Tibial nerve (tissue), 3 donors: ENCODE measurements at regions not wholly inside any gene's neighbourhood (a gene's known extent, or its start where the extent isn't known, plus 50 kb on each side); places are given as distances from the start of the nearest gene placed in this dataset.

Source experiments
- POLR2A ChIP-seq, 2 donors: fragments of 450-650 bp; IDR thresholded peaks; one replicate each; pipeline ENCODE4 v1.6.1; 2017; ENCODE audit warnings: antibody characterized with exemption in 2 of 2, mild to moderate bottlenecking in 2 of 2, moderate library complexity in 2 of 2
- TF ChIP-seq, protein P1 (sequence below), 5 experiments: fragments of 200-600 bp in 3 of 5; fragments of 450-650 bp in 2 of 5; sonication (generic) in 3 of 5; IDR thresholded peaks; one replicate each; pipeline ENCODE4 v1.5.1; 2016 to 2019; ENCODE audit warnings: antibody characterized with exemption in 5 of 5, mild to moderate bottlenecking in 3 of 5, moderate library complexity in 2 of 5

DNA sequence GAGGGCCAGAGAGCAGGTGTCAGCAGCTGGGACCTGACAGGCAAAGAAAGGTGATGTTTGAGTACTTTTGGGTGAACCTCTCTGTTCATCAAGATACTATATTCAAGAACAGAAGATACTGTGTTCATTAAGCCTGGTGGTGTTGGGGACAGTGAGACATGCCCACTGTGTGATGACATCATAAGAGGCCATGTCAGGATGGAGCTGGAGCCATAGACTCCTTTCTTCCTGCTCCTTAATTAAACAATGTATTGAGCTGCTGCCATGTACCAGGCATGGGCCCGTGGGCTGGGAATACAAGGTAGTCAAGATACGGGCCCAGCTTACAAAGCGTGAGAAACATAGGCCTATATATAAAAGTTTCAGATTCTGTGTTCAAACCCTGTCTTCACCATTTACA, 435.4 kb downstream of the RPS6KC1 start:
- TF ChIP-seq, protein P1, sequence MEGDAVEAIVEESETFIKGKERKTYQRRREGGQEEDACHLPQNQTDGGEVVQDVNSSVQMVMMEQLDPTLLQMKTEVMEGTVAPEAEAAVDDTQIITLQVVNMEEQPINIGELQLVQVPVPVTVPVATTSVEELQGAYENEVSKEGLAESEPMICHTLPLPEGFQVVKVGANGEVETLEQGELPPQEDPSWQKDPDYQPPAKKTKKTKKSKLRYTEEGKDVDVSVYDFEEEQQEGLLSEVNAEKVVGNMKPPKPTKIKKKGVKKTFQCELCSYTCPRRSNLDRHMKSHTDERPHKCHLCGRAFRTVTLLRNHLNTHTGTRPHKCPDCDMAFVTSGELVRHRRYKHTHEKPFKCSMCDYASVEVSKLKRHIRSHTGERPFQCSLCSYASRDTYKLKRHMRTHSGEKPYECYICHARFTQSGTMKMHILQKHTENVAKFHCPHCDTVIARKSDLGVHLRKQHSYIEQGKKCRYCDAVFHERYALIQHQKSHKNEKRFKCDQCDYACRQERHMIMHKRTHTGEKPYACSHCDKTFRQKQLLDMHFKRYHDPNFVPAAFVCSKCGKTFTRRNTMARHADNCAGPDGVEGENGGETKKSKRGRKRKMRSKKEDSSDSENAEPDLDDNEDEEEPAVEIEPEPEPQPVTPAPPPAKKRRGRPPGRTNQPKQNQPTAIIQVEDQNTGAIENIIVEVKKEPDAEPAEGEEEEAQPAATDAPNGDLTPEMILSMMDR (IDR thresholded peaks at IDR 0.05), result no peak
- no peak for TF ChIP-seq POLR2A (IDR thresholded peaks at IDR 0.05)
